Loucy (cell line): ENCODE measurements at regions not wholly inside any gene's neighbourhood (a gene's known extent, or its start where the extent isn't known, plus 50 kb on each side); places are given as distances from the start of the nearest gene placed in this dataset.

Experiments used
- H2AFZ ChIP-seq: fragments of 200-600 bp; sonication (generic); 2 replicates; pipeline ENCODE4 v1.6.0; 2016; ENCODE audit warnings: antibody characterized with exemption, mild to moderate bottlenecking, low read length, moderate library complexity
- H3F3A ChIP-seq: fragments of 200-600 bp; 2 replicates; pipeline ENCODE4 v1.6.0; 2016; ENCODE audit warnings: antibody characterized with exemption, low read depth, mild to moderate bottlenecking
- H3K27me3 ChIP-seq: fragments of 200-600 bp; sonication (generic); 2 replicates; pipeline ENCODE4 v1.6.1; 2014; ENCODE audit warnings: low read length, mild to moderate bottlenecking; ENCODE audit not compliant: insufficient read depth, poor library complexity, severe bottlenecking
- H3K36me3 ChIP-seq: fragments of 200-600 bp; sonication (generic); 2 replicates; pipeline ENCODE4 v1.6.1; 2016; ENCODE audit warnings: low read length; ENCODE audit not compliant: insufficient read depth
- H3K4me1 ChIP-seq: fragments of 200-600 bp; sonication (generic); 2 replicates; pipeline ENCODE4 v1.5.1; 2014; ENCODE audit warnings: low read length, mild to moderate bottlenecking; ENCODE audit not compliant: insufficient read depth, poor library complexity, severe bottlenecking
- H3K4me2 ChIP-seq: fragments of 200-600 bp; sonication (generic); 2 replicates; pipeline ENCODE4 v1.6.0; 2014; ENCODE audit warnings: antibody characterized with exemption, low read length, low read depth, mild to moderate bottlenecking; ENCODE audit not compliant: poor library complexity, severe bottlenecking
- H3K4me3 ChIP-seq: fragments of 200-600 bp; sonication (generic); 2 replicates; pipeline ENCODE4 v1.5.1; 2014; ENCODE audit warnings: low read length, mild to moderate bottlenecking, mixed read lengths; ENCODE audit not compliant: poor library complexity, severe bottlenecking
- H3K79me2 ChIP-seq: fragments of 200-600 bp; sonication (generic); 2 replicates; pipeline ENCODE4 v1.6.1; 2014; ENCODE audit warnings: low read length; ENCODE audit not compliant: insufficient read depth
- H3K9ac ChIP-seq: fragments of 200-600 bp; sonication (generic); 2 replicates; pipeline ENCODE4 v1.6.0; 2014; ENCODE audit warnings: mild to moderate bottlenecking, low read depth, low read length, moderate library complexity; ENCODE audit not compliant: poor library complexity, severe bottlenecking
- H3K9me2 ChIP-seq: fragments of 200-600 bp; sonication (generic); replicated peaks from 2 replicates; pipeline ENCODE4 v1.6.1; 2016; ENCODE audit warnings: low read depth, low read length, mixed read lengths
- H3K9me3 ChIP-seq: fragments of 200-600 bp; sonication (generic); 2 replicates; pipeline ENCODE4 v1.6.1; 2014; ENCODE audit warnings: mild to moderate bottlenecking, antibody characterized with exemption, low read length, low read depth; ENCODE audit not compliant: insufficient read depth
- H4K20me1 ChIP-seq: fragments of 200-600 bp; sonication (generic); 2 replicates; pipeline ENCODE4 v1.6.0; 2014; ENCODE audit warnings: antibody characterized with exemption, low read length, mild to moderate bottlenecking; ENCODE audit not compliant: insufficient read depth, poor library complexity, severe bottlenecking
- CTCF ChIP-seq: fragments of 200-600 bp; sonication (generic); conservative IDR thresholded peaks from 2 replicates; pipeline ENCODE4 v1.5.1; 2014; ENCODE audit warnings: mild to moderate bottlenecking, antibody characterized with exemption, low read length
- EZH2phosphoT487 ChIP-seq: fragments of 200-600 bp; IDR thresholded peaks from 2 replicates; pipeline ENCODE4 v1.6.1; 2018; ENCODE audit warnings: antibody characterized with exemption, mild to moderate bottlenecking, moderate library complexity, borderline replicate concordance

GRCh38 chr2:18475884-18476283, 84.6 kb downstream of the RDH14 start:
- Histone ChIP-seq H3K27me3 (no peaks in the 10 kb centered on the region), H3F3A (no peaks in the 10 kb centered on the region), H2AFZ (no peak overlapping the region), H3K4me1 (no peaks in the 10 kb centered on the region), H3K4me2 (no peak overlapping the region), H3K4me3 (no peak overlapping the region), H3K36me3 (no peaks in the 10 kb centered on the region), H3K79me2 (no peaks in the 10 kb centered on the region), H4K20me1 (no peaks in the 10 kb centered on the region), H3K9me3 (no peaks in the 10 kb centered on the region), H3K9ac (no peak overlapping the region), H3K9me2 (no peaks in the 10 kb centered on the region)
- TF ChIP-seq CTCF (no peak), EZH2phosphoT487 (no peak)

GRCh38 chr2:18474700-18475099, 85.8 kb downstream of the RDH14 start:
- H3K27me3 ChIP-seq: no peaks in the 10 kb centered on the region
- no peaks in the 10 kb centered on the region for H3K79me2 ChIP-seq
- H3K9me2 ChIP-seq: no peaks in the 10 kb centered on the region
- H2AFZ ChIP-seq: no peak overlapping the region
- H3K9ac ChIP-seq: no peak overlapping the region
- no peaks in the 10 kb centered on the region for H3K9me3 ChIP-seq
- TF ChIP-seq CTCF: no peak
- TF ChIP-seq EZH2phosphoT487: no peak
- no peaks in the 10 kb centered on the region for H3K4me1 ChIP-seq
- no peak overlapping the region for H3K4me2 ChIP-seq
- H3K4me3 ChIP-seq: no peak overlapping the region
- no peaks in the 10 kb centered on the region for H4K20me1 ChIP-seq
- H3K36me3 ChIP-seq: no peaks in the 10 kb centered on the region
- H3F3A ChIP-seq: no peaks in the 10 kb centered on the region

- H4K20me1 ChIP-seq: no peaks in the 10 kb centered on the region
- no peaks in the 10 kb centered on the region for H3K27me3 ChIP-seq
- no peaks in the 10 kb centered on the region for H3K36me3 ChIP-seq
- H3K4me3 ChIP-seq: no peak overlapping the region
- H3K9ac ChIP-seq: no peak overlapping the region
- H3K9me3 ChIP-seq: no peaks in the 10 kb centered on the region
- no peaks in the 10 kb centered on the region for H3K9me2 ChIP-seq
- H3F3A ChIP-seq: no peaks in the 10 kb centered on the region
- no peaks in the 10 kb centered on the region for H3K4me1 ChIP-seq
- no peaks in the 10 kb centered on the region for H3K79me2 ChIP-seq
- no peak overlapping the region for H3K4me2 ChIP-seq
- TF ChIP-seq CTCF (no peak), EZH2phosphoT487 (no peak)
- no peak overlapping the region for H2AFZ ChIP-seq
Measured at GRCh38 chr2:18473241-18474181, 86.9 kb downstream of the RDH14 start.
